ENCODE measurements at regions not wholly inside any gene's neighbourhood (a gene's known extent, or its start where the extent isn't known, plus 50 kb on each side); places are given as distances from the start of the nearest gene placed in this dataset.

- no peak for DNase-seq (ENCODE audit: low read depth, low spot score)
- Histone ChIP-seq H3K9ac (ENCODE audit: control insufficient read depth, extremely low read depth, insufficient read depth, low read length) (no peak overlapping the region), H3K27me3 (ENCODE audit: control insufficient read depth, extremely low read depth, insufficient read depth, low read length) (no peaks in the 10 kb centered on the region), H2AFZ (ENCODE audit: control insufficient read depth, low read length) (no peak overlapping the region), H3K27ac (ENCODE audit: control insufficient read depth, insufficient read depth, low read length) (no peak overlapping the region), H4K20me1 (ENCODE audit: control insufficient read depth, extremely low read depth, insufficient read depth, low read length) (no peaks in the 10 kb centered on the region), H3K4me3 (ENCODE audit: control insufficient read depth in 2 of 3, extremely low read depth in 1 of 3, insufficient read depth in 2 of 3, low read depth in 1 of 3, low read length in 3 of 3) (no peak overlapping the region), H3K79me2 (ENCODE audit: control insufficient read depth, insufficient read depth, low read length) (no peaks in the 10 kb centered on the region), H3K9me1 (ENCODE audit: control insufficient read depth, extremely low read depth, insufficient read depth, low read length) (no peaks in the 10 kb centered on the region), H3K36me3 (ENCODE audit: control insufficient read depth in 2 of 2, extremely low read depth in 1 of 2, insufficient read depth in 2 of 2, low read length in 2 of 2) (no peaks in the 10 kb centered on the region), H3K9me3 (ENCODE audit: control insufficient read depth, low read depth, low read length) (no peaks in the 10 kb centered on the region), H3K4me1 (ENCODE audit: control insufficient read depth, extremely low read depth, insufficient read depth, low read length) (no peaks in the 10 kb centered on the region), H3K4me2 (ENCODE audit: control insufficient read depth, extremely low read depth, insufficient read depth, low read depth, low read length) (no peak overlapping the region)
- no peak for TF ChIP-seq EZH2 (IDR thresholded peaks at IDR 0.05; ENCODE audit: low read length)
- TF ChIP-seq CTCF (optimal IDR thresholded peaks at IDR 0.05 in 1 of 3, IDR thresholded peaks at IDR 0.05 in 1 of 3, conservative IDR thresholded peaks at IDR 0.05 in 1 of 3; ENCODE audit: extremely low read depth in 1 of 3, insufficient read depth in 2 of 3, low read length in 3 of 3), result no peak
- dilution Hi-C loops (cut with MboI; ENCODE audit: extremely low pct_ligation_motif_present, low sequenced_read_pairs), result no loop called here
- FAIRE-seq, result no peak
These were observed 190.4 kb upstream of the CPNE8 start for GRCh38 chr12:39095636-39096330.

GRCh38 chr12:39081910-39082309 lies 176.5 kb upstream of the CPNE8 start:
- no peaks in the 10 kb centered on the region for H3K36me3 ChIP-seq (ENCODE audit: control insufficient read depth in 2 of 2, extremely low read depth in 1 of 2, insufficient read depth in 2 of 2, low read length in 2 of 2)
- FAIRE-seq, result no peak
- H2AFZ ChIP-seq (ENCODE audit: control insufficient read depth, low read length), result no peak overlapping the region

More at GRCh38 chr12:39081910-39082309, 176.5 kb upstream of the CPNE8 start:
- Histone ChIP-seq H3K4me2 (ENCODE audit: control insufficient read depth, extremely low read depth, insufficient read depth, low read depth, low read length) (no peak overlapping the region), H3K4me3 (ENCODE audit: control insufficient read depth in 2 of 3, extremely low read depth in 1 of 3, insufficient read depth in 2 of 3, low read depth in 1 of 3, low read length in 3 of 3) (no peak overlapping the region), H3K27me3 (ENCODE audit: control insufficient read depth, extremely low read depth, insufficient read depth, low read length) (no peaks in the 10 kb centered on the region), H3K79me2 (ENCODE audit: control insufficient read depth, insufficient read depth, low read length) (no peaks in the 10 kb centered on the region), H3K9me1 (ENCODE audit: control insufficient read depth, extremely low read depth, insufficient read depth, low read length) (no peaks in the 10 kb centered on the region), H3K9ac (ENCODE audit: control insufficient read depth, extremely low read depth, insufficient read depth, low read length) (no peak overlapping the region), H3K9me3 (ENCODE audit: control insufficient read depth, low read depth, low read length) (no peaks in the 10 kb centered on the region), H3K27ac (ENCODE audit: control insufficient read depth, insufficient read depth, low read length) (no peak overlapping the region), H4K20me1 (ENCODE audit: control insufficient read depth, extremely low read depth, insufficient read depth, low read length) (no peaks in the 10 kb centered on the region), H3K4me1 (ENCODE audit: control insufficient read depth, extremely low read depth, insufficient read depth, low read length) (no peaks in the 10 kb centered on the region)
- dilution Hi-C loops (cut with MboI; ENCODE audit: extremely low pct_ligation_motif_present, low sequenced_read_pairs), result no loop called here
- DNase-seq (ENCODE audit: low read depth, low spot score), result no peak
- TF ChIP-seq CTCF (optimal IDR thresholded peaks at IDR 0.05 in 1 of 3, IDR thresholded peaks at IDR 0.05 in 1 of 3, conservative IDR thresholded peaks at IDR 0.05 in 1 of 3; ENCODE audit: extremely low read depth in 1 of 3, insufficient read depth in 2 of 3, low read length in 3 of 3) (no peak), EZH2 (IDR thresholded peaks at IDR 0.05; ENCODE audit: low read length) (no peak)

Data from keratinocyte (primary cell).